Panc1 (cell line): ENCODE measurements at regions not wholly inside any gene's neighbourhood (a gene's known extent, or its start where the extent isn't known, plus 50 kb on each side); places are given as distances from the start of the nearest gene placed in this dataset.

Experiments used
- POLR2AphosphoS5 ChIP-seq: IDR thresholded peaks from 2 replicates; pipeline ENCODE4 v1.6.1; 2012; ENCODE audit warnings: mild to moderate bottlenecking, low read depth, low read length, moderate library complexity
- TCF7L2 ChIP-seq: IDR thresholded peaks from 2 replicates; pipeline ENCODE4 v1.6.1; 2011; ENCODE audit warnings: mild to moderate bottlenecking, low read depth, low read length, inconsistent platforms
- TF ChIP-seq, protein P1 (sequence below): fragments of 450-650 bp; IDR thresholded peaks from 2 replicates; pipeline ENCODE4 v1.5.1; 2017; ENCODE audit warnings: mild to moderate bottlenecking

DNA sequence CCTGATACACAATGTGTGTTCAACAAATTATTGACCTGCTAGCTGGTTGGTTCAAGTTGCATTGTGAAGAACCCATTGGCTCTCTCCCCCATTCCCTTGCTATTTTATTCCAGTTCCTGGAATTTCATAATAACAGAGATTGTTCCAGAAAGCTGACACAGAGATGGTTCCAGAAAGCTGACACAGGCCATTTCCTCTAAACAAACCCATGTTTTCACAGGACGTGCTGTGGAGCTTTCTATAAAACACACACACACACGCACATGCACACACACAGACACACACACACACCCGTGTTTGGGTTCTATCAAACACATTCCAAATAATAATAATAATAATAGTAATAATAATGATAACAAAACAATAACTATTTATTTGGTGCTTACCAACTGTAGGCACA, 259.1 kb downstream of the CLIC5 start:
- TF ChIP-seq, protein P1, sequence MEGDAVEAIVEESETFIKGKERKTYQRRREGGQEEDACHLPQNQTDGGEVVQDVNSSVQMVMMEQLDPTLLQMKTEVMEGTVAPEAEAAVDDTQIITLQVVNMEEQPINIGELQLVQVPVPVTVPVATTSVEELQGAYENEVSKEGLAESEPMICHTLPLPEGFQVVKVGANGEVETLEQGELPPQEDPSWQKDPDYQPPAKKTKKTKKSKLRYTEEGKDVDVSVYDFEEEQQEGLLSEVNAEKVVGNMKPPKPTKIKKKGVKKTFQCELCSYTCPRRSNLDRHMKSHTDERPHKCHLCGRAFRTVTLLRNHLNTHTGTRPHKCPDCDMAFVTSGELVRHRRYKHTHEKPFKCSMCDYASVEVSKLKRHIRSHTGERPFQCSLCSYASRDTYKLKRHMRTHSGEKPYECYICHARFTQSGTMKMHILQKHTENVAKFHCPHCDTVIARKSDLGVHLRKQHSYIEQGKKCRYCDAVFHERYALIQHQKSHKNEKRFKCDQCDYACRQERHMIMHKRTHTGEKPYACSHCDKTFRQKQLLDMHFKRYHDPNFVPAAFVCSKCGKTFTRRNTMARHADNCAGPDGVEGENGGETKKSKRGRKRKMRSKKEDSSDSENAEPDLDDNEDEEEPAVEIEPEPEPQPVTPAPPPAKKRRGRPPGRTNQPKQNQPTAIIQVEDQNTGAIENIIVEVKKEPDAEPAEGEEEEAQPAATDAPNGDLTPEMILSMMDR: no peak
- TF ChIP-seq POLR2AphosphoS5 (no peak), TCF7L2 (no peak)
